ENCODE measurements at regions not wholly inside any gene's neighbourhood (a gene's known extent, or its start where the extent isn't known, plus 50 kb on each side); places are given as distances from the start of the nearest gene placed in this dataset.

- TF ChIP-seq CTCF (IDR thresholded peaks at IDR 0.05), result no peak
- no peak for TF ChIP-seq EZH2 (IDR thresholded peaks at IDR 0.05; ENCODE audit: borderline replicate concordance, insufficient read depth, low read depth, low read length, poor library complexity, severe bottlenecking)
Measured at GRCh38 chr17:54718286-54718685, 182.4 kb upstream of the TOM1L1 start.
